Stimulated activated CD8-positive, alpha-beta memory T cell treated with anti-CD3 and anti-CD28 coated beads, Interleukin-12 subunit alpha, Interleukin-12 subunit beta, amount 100 ng/mL, for 1 hour (primary cell): ENCODE measurements at regions not wholly inside any gene's neighbourhood (a gene's known extent, or its start where the extent isn't known, plus 50 kb on each side); places are given as distances from the start of the nearest gene placed in this dataset.
"Not testable (repeated sequence)": the region's sequence is repeated elsewhere in the genome, so short reads cannot be mapped to it uniquely, and the experiment has no call there.

ENCODE experiments used
- DNase-seq: peaks from one replicate; pipeline ENCODE4 v3.0.0-alpha.2; 2020; ENCODE audit warnings: low read depth

DNA sequence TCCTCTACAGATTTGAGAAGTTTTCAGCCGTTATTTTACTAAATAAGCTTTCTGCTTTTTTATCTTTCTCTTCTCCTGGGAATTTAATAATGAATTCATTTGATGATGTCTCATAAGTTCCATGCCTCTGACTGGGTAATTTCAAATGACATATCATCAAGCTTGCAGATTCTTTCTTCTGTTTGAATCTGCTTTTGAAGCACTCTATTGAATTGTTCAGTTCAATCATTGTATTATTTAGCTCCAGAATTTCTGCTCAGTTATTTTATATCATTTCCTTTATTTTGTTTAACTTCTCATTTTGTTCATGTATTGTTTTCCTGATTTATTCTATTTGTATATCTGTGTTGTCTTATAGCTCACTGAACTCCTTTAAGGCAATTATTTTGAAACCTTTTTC, 196.9 kb upstream of the CNTNAP2 start:
- DNase-seq: no peak

DNA sequence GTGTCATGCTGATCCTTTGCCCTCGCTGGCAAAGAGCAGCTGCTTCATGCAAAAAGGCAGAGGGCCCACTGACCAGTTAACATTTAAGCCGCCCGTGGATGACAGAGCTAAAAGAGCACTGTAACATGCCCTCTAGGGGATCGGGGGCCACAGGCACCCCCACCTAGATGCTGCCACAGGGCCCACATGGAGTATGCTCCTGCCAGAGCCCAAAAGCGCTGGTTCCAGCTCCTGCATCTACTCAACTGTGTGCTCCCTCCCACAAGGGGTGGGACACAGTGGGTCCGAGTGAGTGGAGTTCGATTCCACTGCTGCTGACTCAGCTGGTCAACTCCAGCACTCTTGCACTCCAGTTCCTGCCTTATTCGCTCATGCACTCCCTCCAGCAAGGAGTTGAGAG, 199.8 kb upstream of the CNTNAP2 start:
- DNase-seq: no peak

DNA sequence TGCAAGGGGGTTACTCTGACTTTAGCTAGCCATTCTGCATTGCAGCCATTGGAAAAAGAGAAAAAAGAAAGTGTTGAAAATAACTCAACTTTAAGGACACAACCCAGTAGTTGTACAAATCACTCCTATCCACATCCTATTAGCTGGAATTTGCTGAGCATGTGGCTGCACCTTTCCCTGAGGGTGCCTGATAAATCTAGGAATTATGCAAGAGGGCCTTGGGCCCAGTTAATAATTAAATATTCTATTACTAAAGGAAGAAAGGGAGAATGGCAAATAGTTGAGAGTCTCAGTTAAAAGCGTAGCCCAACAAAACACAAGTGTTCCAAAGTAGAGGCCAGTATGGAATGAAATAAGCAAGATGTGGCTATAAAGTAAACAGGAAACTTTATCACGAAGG, 200.9 kb upstream of the CNTNAP2 start:
- no peak for DNase-seq

DNA sequence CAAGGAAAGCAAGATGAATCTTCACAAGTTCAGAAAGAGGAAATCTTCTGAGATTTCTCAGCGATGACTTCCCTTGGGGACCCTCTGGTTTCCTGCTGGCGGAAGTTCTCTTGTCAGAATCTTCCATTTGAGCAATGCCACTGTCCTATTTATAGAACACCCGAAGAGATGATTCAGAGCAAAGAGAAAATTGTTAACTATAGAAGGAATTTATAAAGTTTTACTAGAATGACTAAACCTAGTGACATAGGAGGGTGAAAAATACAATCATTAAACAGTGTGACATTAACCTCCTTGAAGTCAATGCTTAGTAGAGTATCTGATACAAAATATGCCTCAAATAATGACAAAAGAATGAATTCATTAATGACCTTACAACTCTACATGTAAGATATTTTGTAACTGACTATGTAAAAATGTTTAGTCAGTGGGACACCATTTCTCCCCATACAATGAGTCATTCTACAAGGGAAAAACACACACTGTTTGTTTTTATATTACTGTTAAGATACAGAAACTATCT, 206.5 kb upstream of the CNTNAP2 start:
- no peak for DNase-seq

DNA sequence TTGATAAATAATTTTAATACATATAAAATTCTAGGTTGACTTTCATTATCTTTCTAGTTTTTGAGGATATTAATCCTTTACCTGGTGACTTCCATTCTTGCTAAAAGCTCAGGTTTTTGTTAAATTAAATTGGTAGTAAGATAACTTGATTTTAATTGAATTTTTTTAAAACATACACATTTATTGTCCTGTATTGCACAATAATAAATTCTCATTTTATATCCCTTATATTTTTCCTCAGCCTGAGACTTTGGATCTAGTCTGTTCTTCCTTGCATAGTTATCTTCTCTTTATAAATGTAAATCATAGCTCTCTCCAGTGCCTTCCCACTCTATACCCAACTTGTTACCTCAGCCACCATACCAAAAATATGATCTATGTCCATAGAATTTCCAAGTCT, 212.9 kb upstream of the CNTNAP2 start:
- DNase-seq: no peak

DNA sequence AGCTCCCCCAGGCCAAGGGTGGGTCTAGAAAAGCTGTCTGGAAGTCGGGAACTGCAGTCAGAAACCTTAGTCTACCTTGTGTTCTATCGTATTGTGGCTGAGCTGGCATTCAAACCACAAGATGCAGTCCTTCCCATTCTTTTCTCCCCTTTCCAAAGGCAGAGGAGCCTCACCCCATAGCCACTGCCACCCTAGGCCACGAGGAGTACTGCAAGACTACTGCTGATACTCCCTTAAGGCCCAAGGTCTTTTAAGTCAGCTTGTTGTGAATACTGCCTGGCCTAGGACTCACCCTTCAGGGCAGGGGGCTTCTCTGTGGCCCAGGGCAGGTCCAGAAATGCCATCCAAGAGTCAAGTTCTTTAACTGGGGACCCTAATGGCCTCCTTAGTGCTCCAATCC, 214.5 kb upstream of the CNTNAP2 start:
- DNase-seq: no peak

DNA sequence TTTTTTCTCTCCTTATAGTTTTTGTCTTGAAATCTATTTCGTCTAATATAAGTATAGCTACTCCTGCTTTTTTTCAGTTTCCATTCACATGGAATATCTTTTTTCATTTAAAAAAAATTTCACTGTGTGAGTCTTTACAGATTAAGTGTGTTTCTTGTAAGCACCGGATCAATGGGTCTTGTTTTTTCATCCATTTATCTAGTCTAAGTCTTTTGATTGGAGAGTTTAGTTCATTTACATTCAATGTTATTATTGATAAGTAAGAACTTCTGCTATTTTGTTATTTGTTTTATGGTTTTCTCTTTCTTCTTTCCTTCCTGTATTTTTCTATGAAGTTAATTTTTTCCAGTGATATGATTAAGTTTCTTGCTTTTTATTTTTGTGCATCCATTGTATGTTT, 216.7 kb upstream of the CNTNAP2 start:
- no peak for DNase-seq

DNA sequence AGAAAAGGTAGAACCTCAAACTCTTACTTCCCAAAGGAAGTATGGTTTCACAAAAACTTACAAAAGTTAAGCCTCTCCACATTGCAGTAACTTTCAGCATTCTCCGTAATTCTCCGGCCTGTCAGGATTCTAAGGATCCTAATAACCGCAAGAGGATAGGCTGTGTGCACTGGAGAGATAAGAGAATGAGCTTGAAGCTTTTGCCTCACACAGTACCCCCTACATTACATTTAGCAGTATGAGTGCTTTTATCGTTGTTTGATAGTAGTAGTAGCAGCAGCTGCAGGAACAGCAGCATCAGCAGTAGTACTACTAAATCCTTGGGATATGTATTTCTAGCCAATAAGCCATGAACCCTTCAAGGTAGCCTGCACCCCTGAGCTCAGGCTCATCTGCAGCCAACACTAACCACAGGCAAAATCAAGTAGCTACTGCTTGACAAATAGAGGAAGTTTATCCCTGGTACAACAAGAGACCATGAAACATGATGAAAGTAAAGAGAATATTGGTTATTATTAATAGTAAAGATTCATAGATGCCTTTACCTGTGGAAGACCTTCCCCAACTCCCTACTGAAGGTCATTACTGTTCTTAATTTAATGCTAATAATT, 222.6 kb upstream of the CNTNAP2 start:
- DNase-seq: no peak

DNA sequence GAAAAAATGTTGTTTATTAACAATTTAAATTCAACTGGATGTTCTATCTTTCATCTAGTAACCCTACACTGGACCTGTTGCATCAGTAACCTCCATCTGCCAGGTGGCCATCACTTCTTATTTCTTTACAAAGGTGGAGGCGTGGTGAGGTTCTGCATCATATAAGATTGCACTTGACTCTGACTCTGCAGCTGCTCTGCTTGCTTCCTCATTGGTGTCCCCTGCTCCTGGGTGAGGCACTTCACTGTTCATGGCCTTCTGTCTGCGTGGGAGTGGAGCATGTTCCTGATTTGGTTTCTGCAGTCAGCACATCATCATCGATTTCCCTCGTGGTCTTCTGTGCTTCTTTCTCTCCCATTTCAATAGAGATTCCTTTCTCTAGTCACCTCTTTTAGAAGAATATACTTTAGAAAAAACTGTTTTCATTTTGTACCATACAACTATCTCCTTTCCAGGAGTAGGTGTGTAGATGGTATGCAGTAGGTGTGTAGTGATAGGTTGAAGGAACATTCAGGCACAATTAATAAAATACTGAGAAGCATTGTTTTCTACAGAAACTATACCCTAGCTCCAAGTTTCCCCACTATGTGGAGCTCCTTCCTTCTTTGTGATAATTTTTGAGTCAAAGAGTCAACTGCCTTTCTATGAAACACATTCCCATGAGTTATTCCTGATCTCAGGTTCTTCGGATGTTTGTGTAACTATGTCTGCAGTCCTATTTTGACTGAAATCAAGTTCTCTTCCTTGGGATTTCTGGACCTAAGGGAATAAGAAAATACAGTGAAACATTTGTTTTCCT, 231.7 kb upstream of the CNTNAP2 start:
- no peak for DNase-seq

DNA sequence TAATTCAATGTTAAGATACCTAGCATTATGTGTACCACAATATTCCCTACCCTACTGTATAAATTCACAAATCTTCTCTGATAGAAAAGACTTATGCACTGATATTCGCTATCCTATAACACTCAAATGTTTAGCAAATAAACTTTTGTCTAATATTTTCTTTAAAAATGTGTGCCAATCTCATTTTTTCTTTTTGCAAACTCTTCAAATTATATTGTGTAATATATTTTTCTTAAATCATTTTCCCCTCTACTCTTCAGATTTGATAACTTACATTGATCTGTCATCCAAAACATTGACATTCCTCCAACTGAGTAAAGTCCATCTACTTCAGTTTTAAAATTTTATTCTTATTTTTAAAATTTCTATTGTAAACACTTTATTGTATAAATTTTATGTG, 240.2 kb upstream of the CNTNAP2 start:
- DNase-seq: no peak

DNA sequence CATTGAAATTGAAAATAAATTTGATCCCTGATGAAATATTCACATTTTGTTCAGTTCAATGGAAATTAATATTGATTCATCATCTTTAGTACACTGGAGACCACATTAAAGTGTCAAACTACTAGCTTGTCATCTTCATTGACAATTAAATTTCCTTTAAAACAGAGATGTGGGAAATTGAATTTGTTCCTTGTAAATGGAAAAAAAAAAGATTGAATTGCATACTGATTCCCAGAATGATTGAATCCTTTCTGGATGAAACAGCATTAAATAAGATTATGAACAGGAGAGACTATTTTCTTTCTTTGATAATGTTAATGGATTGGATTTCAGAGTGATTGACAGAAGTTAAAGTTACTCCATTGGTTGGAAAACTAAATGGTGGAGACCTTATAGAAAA, 241.3 kb upstream of the CNTNAP2 start:
- no peak for DNase-seq

DNA sequence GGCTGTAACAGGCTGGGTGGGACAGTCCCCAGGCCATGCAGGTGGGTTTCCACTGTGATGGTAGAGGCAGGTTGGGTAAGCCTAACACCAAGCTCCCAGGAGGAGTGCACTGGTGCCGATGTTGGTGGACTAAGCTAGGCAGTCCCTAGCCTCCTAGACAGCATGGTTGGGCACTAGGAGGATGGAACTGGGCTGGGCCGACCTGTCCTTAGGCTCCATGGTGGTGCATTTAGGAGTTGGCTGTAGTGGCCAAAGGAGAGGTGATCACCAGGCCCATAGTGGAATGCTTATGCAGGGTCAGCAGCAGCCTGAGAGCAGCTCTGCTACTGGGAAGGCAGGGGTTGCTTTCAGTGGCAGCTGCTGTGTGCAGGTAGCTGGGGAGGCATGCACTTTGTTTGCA, 247.7 kb upstream of the CNTNAP2 start:
- no peak for DNase-seq

DNA sequence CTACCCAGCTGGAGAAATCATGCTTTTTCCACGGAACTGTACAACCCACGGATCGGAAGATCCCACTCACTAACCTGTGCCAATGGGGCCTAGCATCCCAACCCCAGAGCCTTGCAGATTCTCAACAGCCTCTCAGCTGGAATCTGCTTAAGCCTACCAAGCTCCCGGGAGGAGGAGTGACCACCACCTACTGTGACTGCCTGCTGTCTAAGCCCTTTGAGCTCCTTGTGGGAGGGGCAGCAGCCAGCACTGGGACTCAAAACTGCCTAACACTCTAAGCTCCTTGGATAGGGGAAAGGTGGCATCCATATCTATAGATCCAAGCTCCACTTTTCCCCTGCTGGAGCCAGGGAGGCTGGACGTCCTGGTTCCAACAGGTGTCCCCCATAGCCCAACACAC, 254.4 kb upstream of the CNTNAP2 start:
- no peak for DNase-seq

DNA sequence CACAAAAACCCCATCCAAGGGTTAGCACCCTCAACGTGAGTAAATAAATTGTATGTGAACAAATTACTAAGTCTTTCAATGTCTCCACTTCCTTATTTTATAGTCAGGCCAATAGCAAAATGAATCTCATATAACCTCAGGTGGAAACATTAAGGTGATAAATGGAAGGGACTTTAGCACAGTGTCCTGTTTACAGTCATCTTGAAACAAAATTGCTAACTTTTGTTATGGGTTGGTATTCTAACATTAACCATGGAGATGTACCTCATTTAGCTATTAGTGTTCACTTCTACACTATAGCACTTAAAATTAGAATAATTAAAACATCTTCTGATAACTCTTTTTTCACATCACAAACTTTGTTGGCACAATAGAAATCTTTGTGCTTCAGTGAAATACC, 255.8 kb upstream of the CNTNAP2 start:
- DNase-seq: no peak

DNA sequence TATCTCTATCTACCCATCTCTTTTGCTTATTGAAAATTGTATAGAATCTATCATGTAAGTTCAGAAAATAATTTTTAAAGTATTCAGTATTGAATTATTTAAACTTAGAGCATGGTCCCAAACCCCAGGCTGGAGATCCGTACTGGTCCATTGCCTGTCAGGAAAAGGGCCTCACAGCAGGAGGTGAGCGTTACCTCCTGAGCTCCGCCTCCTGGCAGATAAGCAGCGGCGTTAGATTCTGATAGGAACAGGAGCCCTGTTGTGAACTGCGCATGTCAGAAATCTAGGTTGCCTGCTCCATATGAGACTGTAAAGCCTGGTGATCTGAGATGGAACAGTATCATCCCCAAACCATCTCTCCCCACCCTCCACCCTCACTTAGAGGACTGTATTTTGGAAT, 266.0 kb upstream of the CNTNAP2 start:
- no peak for DNase-seq

DNA sequence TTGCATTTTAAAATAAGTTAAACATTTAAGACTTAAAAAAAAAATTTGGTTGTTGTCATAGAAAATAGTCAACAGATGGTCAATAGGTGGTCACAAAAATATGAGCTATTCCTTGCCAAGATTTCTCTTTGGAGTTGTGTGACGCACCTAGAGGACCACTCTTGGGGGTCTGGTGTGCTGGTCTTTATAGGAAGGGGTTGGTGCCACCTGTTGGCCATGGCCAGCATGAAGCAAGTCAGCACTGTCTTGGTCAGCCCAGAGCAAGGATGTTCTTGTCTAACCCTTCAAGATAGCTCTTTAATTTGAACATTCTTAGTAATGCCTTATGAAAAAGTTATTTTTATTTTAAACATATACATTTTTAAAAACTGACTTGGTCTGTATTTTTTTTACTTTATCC, 267.9 kb upstream of the CNTNAP2 start:
- DNase-seq: no peak

DNA sequence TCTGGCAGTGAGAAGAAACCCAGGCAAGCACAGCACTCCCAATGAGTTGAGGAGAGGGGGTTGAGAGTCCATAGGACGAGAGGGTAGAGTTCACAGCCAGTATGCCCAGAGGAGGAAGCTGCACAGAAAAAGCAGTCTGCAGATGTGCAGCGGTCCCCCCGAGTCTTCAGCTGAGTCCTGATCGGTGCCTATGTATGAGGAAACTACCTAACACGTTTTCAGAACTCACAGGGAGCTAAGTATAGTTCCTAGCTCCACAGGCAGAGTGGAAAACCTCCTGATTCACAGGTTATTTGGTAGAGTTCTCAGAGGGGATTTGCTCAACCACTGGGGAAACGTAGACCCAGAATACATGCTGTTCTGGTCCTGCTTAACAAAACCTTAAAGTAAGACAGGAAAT, 271.3 kb upstream of the CNTNAP2 start:
- DNase-seq: no peak

DNA sequence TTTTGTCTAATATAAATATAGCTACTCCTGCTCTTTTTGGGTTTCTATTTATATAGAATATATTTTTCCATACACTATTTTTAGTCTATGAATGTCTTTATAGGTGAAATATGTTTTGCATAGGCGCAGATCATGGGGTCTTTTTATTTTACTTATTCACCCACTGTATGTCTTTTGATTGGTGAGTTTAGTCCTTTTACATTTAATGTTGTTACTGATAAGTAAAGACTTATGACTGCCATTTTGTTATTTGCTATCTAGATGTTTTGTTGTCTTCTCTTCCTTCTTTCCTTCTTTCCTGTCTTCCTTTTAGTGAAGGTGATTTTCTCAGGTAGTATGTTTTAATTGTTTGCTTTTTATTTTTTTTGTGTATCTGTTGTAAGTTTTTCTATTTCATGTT, 276.8 kb upstream of the CNTNAP2 start:
- DNase-seq: no peak

DNA sequence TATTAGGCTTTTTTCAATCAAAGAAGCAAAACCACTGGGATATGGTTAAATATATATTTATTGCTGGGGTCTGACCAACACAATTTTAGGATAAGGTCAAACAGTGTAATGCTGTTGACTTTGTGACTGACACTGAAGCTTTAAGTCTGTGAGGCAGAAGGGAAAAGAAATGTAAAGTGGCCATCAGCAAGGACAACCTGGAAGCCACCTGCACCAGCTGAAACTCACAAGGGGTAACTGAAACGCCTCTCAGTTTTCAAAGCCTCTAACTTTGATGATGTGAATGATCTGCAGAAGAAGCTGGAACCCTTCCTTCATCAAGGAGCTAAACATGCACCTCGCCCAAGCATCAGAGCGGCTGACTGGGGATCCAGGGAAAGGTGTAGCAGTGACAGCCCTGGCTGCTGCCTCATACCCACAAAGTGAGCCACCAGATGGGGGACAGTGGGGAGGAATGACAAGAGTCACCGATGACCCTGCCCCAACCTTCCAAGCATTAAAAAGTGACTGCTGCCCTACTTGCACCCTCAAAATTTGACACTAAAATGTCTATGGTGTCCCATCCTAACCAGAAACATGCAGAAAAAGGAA, 284.9 kb upstream of the CNTNAP2 start:
- DNase-seq: no peak

DNA sequence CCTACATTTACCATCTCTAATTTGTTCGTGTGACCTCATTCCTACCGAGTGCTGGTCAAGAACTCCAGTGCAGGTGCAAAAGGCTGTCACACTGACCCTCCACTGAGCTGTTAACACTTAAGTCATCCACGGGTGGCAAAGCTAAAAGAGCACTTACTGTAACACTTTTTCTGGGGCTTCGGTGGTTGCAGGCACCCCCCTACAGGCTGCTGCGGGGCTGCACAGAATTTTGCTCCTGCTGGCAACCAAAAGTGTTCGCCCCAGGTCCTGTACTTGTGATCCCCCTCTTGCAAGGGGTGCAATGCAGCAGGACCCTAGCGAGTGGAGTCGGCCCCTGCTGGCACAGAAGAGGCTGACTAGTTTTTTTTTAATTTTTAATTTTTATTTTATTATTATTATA, 298.9 kb upstream of the CNTNAP2 start:
- no peak for DNase-seq

DNA sequence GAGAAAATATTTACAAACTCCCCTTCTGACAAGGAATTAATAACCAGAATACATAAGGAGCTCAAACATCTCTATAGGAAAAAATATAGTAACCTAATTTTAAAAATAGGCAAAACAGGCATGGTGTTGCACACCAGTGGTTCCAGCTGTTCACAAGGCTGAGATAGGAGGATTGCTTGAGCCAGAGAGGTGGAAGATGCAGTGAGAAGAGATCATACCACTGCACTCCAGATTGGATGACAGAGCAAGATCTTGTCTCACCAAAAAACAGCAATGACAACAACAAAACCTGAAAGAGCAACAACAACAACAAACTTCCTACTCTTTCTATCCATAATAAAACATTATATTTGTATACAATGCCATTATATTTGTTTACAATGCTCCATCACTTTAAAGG, 304.4 kb upstream of the CNTNAP2 start:
- DNase-seq: no peak

DNA sequence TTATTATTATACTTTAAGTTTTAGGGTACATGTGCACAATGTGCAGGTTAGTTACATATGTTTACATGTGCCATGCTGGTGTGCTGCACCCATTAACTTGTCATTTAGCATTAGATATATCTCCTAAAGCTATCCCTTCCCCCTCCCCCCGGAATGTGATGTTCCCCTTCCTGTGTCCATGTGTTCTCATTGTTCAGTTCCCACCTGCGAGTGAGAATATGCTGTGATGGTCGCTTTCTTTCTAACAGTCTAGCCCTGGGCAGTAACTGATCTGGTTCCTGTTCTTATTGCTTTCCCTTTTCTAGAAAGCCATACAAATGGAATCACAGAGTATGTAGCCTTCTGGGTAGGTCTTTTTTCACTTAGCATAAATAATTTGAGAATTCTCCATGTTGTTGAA, 311.1 kb upstream of the CNTNAP2 start:
- DNase-seq: not testable (repeated sequence)

DNA sequence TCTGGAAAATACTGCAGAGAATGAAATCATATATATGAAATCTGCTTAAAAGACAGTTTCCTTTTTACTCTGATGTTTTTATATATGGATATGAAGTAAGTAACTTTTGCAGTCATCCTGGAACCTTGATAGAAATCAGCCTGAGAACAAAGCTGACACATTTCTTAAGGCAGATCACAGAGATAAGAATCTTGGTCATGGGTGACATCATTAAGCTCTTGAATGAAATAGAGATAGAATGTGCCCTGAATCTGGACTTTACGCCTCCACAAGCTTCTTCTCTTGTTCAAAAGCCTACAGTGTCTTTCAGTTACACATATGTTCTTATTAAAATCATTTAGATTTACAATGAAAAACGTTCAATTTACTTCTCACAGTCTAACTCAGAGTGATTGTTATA, 319.1 kb upstream of the CNTNAP2 start:
- DNase-seq: no peak

DNA sequence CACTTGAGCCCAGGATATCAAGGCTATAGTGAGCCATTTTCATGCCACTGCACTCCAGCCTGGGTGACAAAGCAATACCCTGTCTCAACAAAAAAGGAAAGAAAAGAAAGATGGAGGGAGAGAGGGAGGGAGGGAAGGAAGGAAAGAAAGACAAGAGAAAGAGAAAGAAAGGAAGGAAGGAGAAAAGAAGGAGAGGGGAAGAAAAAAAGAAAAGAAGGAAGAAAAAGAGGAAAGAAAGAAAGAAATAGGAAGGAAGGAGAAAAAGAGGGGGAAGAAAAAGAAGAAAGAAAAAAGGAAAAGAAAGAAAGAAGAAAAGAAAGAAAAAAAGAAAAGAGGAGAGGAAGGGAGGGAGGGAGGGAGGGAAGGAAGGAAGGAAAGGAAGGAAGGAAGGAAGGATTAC, 321.5 kb upstream of the CNTNAP2 start:
- DNase-seq: no peak
